DND-41 (cell line): ENCODE measurements at regions not wholly inside any gene's neighbourhood (a gene's known extent, or its start where the extent isn't known, plus 50 kb on each side); places are given as distances from the start of the nearest gene placed in this dataset.

Experiments
- CTCF ChIP-seq: IDR thresholded peaks from 2 replicates; pipeline ENCODE4 v1.5.1; 2012; ENCODE audit warnings: borderline replicate concordance, low read length, moderate library complexity, mild to moderate bottlenecking; ENCODE audit not compliant: poor library complexity, severe bottlenecking; ENCODE audit errors: extremely low read depth
- EZH2 ChIP-seq: IDR thresholded peaks from 3 replicates; pipeline ENCODE4 v1.6.1; 2012; ENCODE audit warnings: borderline replicate concordance, low read depth, mild to moderate bottlenecking, moderate library complexity, low read length, inconsistent platforms; ENCODE audit not compliant: severe bottlenecking

DNA sequence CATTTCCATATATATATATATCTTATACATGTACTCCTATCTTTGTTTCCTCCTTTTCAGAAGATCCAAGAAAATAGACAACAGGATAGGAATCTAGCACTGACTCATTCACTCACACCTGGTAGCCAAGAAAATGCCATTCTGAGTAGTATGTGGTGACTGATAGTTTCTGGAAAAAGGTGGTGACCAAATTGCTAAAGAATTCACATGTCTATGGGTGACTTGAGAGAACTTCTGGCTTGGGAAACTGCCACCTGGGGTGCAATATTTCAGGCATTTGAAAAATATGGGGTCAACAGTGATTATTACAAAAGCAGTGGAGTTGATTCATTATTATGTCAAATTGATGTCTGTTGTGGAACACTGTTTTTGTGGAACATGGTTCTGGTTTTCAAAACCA, 605.1 kb downstream of the PCDH18 start:
- TF ChIP-seq CTCF (no peak), EZH2 (no peak)
